ENCODE measurements at regions not wholly inside any gene's neighbourhood (a gene's known extent, or its start where the extent isn't known, plus 50 kb on each side); places are given as distances from the start of the nearest gene placed in this dataset.

- no peak for TF ChIP-seq TP53 (CRISPR knock-in tag; IDR thresholded peaks at IDR 0.05)
- no peak for TF ChIP-seq PRDM15 (CRISPR knock-in tag; IDR thresholded peaks at IDR 0.05)
- no peak for TF ChIP-seq ZNF532 (CRISPR knock-in tag; IDR thresholded peaks at IDR 0.05; ENCODE audit: borderline replicate concordance)
- no peak for TF ChIP-seq ELF4 (CRISPR knock-in tag; IDR thresholded peaks at IDR 0.05; ENCODE audit: low read depth)
- TF ChIP-seq ZNF263 (CRISPR knock-in tag; IDR thresholded peaks at IDR 0.05; ENCODE audit: low read depth) = no peak
- no peak for TF ChIP-seq TEAD1 (CRISPR knock-in tag; IDR thresholded peaks at IDR 0.05)
- no peak for TF ChIP-seq ZNF512 (CRISPR knock-in tag; IDR thresholded peaks at IDR 0.05; ENCODE audit: borderline replicate concordance)
- ATAC-seq (no peak), DNase-seq (ENCODE audit: low spot score) (no peak)
- ChIA-PET POLR2A (no interaction called here), CTCF (no interaction called here)
- H3K4me3 Mint-ChIP-seq = no peak overlapping the region
- H3K27me3 Mint-ChIP-seq (ENCODE audit: low read depth) = peaks cover 4% of the 10 kb centered on the region; the same call in 1 of the 2 replicates
- H3K9me3 Mint-ChIP-seq = no peaks in the 10 kb centered on the region
- H3K4me1 Mint-ChIP-seq = peaks cover 8% of the 10 kb centered on the region
- H3K27ac Mint-ChIP-seq = no peak overlapping the region
- no peaks in the 10 kb centered on the region for H3K36me3 Mint-ChIP-seq
Observed at GRCh38 chr17:14488958-14489550, 188.2 kb downstream of the HS3ST3B1 start.

- CTCF ChIA-PET = no interaction called here
- peaks cover 10% of the 10 kb centered on the region for H3K27me3 Mint-ChIP-seq (ENCODE audit: low read depth)
- no peak overlapping the region for H3K27ac Mint-ChIP-seq
- no peak for ATAC-seq
- H3K36me3 Mint-ChIP-seq = no peaks in the 10 kb centered on the region
- peaks cover 8% of the 10 kb centered on the region for H3K4me1 Mint-ChIP-seq
- no peak for DNase-seq (ENCODE audit: low spot score)
- H3K9me3 Mint-ChIP-seq = no peaks in the 10 kb centered on the region
- POLR2A ChIA-PET = no interaction called here
- H3K4me3 Mint-ChIP-seq = no peak overlapping the region
- no peak for TF ChIP-seq EMX1 (CRISPR knock-in tag; IDR thresholded peaks at IDR 0.05)
- TF ChIP-seq IRF1 (CRISPR knock-in tag; IDR thresholded peaks at IDR 0.05) = no peak
- TF ChIP-seq PRDM15 (CRISPR knock-in tag; IDR thresholded peaks at IDR 0.05) = no peak
- TF ChIP-seq MAX (CRISPR knock-in tag; IDR thresholded peaks at IDR 0.05) = no peak
- TF ChIP-seq TEAD4 (CRISPR knock-in tag; IDR thresholded peaks at IDR 0.05) = no peak
- TF ChIP-seq ATF3 (CRISPR knock-in tag; conservative IDR thresholded peaks at IDR 0.05) = no peak
- TF ChIP-seq FOXP4 (CRISPR knock-in tag; IDR thresholded peaks at IDR 0.05) = no peak
Observed at GRCh38 chr17:14487068-14487467, 186.2 kb downstream of the HS3ST3B1 start.

Measured in WTC11 (cell line).